Cerebellar nuclear complex (tissue), 1 donor: ENCODE measurements at regions not wholly inside any gene's neighbourhood (a gene's known extent, or its start where the extent isn't known, plus 50 kb on each side); places are given as distances from the start of the nearest gene placed in this dataset.

Experiments
- DNase-seq, 2 experiments: peaks; one replicate each; lab custom pipeline; 2025; lab: John Stamatoyannopoulos, UW

DNA sequence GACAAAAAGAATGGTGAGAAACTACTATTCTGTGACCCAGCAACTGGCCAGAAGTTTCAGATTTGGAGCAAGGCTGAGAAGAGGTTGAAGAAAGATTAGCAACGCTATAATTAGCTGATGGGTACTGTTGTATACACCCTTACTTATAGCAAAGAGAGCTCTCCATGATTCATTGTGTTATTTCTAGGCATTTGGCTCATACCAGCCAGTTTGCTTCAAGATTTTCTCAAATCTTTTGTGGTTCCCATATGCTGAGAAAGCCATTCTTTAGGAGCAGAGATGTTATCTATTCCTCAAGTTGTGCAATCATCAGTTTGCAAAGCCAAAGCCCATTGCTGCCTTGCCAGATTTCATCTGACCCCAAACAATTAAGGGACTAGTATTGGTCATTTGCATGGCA, 179.4 kb downstream of the ETS1 start:
- no peak for DNase-seq

DNA sequence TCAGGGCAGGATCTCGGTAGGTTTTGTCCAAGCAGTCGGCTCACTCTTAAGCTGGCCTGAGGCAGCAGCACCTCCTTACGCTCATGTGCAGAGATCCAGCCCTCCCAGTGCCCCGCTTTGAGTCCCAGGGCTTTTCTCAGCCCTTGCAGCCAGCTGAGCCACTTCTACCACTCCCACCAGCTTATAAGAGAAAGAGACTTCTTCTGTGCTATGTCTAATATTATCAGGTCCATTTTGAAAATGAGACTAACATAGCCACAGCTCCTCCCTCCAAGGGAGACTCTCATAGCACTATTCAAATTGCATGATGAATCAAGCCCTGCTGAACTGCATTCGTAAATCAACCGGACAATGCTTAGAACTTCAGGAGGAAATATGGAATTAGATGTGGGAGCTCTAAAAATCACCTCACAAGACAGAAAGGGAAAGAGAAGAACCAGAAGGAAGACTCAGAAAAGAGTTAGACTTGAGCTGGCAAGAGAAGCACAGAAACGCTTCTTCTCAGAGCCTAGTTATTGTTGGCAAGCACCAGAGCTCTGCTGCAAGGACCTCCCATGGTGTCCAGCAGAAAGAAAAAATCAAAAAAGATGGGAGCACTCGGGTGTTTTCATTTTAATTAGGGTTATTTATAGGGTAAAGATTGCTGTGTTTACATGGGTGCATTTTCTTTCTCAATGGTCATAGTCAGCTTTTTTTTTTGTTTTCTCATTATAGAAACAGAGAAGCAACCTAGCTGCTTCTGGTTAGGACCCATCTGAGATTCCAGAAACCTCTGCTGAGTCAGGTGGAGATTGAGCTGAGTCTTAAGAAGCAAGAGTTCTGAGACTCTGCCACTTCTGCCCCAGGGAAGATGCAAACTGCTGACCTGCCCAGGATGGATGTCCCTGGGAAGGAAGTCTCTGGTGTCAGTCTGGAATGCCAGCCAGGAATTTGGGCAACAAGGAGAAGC, 181.4 kb downstream of the ETS1 start:
- DNase-seq, result no peak

DNA sequence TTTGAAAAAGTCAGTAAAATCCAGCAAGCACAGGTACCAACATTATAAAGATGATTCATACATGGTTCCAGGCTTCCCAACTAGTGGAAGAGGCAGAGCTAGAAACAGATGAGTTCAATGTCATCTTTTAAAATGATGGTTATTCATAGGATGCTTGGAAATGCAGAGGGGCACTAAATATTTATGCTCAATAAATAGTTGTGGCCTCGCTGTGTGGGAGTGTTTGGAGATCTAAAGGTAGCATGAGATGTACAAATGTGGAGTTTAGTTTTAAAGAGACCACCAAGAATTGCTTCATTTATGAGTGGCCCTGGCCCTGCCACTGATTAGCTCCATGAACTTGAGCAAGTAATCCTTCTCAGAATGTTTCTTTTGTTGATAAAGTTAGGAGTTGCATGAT, 182.2 kb downstream of the ETS1 start:
- DNase-seq, result no peak

DNA sequence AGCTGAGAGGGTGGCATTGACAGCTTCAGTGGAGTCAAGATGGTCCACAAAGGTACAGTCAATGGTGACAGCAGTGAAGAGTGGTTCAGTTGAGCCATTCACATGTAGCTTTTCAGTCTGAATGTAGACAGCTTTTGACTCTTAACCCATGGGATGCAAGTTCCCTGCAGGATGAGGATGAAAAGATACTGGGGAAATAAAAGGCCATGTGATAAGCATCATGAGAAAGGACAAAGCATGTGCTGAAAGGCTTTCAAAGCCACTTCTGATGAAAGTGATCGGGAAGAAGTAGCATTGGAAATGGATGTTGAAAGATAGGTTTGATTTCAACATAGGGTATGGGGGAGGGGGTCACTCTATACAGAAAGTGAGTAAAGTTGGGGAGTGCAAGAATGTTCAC, 182.9 kb downstream of the ETS1 start:
- no peak for DNase-seq

DNA sequence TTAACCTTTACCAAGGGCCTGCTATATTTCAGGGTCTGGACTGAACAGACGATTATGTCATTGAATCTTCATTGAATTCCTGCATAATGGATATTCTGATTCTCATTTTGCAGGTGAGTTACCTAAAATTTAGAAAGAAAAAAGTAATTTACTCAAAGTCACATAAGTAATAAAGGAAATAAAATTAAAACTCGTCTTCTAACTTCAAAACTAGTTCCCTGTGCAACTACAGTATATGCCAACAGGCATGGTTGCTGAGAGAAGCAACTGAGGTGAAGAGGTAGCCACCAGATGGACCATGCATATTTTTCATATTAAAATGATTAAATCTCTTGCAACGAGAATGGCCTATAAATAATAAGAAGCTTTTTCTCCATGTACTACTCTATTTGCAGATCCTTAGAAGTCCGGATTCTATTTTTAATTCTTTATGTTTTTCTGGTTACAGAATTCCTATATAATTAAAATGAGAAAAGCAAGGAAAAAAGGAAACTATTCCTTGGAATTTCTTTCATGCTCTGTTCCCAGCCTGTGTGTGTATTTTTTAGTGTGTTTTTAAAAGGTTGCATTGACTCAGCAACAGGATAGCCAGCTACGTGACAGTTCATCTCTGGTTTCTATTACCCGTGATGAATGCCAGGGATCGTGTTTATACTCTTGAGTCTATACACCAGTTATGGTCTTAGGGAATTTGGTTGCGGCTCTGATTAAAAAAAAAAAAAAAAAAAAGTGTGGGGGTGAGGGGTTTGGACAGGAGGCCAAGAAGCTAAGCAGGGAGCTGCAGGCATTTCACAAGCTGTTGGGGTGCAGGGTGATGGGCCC, 186.8 kb downstream of the ETS1 start:
- no peak for DNase-seq

DNA sequence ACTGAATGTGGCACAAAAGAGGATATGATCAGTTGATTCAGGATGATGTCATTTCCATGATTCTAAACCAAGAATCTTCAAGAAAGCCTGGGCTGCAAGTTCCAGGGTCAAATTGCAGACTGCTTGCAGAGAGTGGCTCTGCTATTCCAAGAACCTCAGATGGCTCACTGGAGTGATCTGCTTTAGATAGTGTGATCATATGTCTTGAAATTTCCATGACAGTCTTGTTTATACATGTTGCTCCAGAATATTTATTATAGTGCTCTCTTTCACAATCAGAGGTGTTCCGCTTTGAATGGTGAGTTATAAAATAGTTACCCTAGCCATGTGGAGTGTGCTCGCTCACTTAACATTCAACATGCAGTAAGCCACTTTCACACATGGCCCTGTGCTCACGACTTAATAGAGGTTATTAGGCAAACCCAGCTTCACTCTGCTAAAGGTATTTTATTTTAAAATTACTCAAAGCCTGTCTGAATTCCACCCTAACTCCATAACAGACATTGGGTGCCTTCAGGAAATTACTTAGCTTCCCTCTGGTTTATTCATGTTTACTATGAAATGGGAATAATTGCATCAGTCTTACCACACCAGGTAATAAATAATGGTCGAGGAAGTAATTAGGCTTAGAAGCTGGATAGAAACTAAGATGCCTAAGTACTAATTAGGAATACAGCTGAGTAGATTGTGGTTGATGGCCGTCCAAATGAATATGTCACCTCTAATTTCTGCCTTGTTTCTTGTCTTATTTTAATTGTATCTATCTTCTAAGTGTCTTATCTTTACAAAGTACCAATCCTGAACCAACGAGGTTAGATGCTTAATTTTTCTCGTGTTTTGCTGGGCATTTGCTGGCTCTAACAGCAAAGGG, 187.9 kb downstream of the ETS1 start:
- DNase-seq, result no peak

DNA sequence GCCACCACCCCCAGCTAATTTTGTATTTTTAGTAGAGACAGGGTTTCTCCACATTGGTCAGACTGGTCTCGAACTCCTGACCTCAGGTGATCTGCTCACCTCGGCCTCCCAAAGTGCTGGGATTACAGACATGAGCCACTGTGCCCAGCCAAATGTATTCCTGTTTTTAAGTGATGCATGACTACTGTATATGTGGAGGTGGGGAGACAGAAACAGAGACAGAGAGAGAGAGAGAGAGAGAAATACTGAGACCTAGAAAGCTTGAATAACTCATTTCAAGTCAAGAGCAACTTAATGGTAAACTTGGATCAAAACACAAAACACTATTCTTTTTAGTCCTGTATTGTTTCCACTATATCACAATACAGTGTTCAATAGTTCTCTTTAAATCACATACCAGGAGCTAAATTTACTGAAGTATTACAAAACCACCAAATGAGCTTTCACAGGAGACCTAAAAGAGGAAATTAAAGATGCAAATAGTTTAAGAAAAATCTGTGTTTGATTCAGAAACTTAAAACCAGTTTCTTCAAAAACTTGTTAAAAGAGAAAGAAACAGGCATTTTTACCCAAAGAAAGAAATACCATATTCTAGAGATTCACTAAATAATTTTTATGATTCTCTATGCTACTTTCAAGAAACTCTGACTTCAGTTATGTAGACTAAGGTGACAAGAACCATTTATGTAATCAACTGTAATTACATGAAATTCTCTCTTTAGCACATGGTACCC, 188.7 kb downstream of the ETS1 start:
- no peak for DNase-seq

DNA sequence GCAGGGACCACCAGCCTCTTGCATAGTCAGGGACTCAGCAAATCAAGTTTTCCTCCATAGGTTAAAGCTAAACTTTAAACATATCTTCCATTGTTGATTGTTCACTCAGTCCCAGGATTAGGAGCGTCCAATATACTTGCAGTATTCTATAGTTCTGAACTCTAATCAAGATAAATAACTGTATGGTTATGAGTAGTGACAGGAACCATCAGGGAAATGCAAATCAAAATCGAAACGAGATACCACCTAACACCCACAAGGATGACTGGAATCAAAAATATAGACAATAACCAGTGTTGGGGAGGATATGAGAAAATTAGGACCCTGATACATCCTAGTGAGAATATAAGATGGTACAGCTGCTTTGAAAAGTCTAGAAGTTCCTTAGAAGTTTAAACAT, 190.0 kb downstream of the ETS1 start:
- no peak for DNase-seq

DNA sequence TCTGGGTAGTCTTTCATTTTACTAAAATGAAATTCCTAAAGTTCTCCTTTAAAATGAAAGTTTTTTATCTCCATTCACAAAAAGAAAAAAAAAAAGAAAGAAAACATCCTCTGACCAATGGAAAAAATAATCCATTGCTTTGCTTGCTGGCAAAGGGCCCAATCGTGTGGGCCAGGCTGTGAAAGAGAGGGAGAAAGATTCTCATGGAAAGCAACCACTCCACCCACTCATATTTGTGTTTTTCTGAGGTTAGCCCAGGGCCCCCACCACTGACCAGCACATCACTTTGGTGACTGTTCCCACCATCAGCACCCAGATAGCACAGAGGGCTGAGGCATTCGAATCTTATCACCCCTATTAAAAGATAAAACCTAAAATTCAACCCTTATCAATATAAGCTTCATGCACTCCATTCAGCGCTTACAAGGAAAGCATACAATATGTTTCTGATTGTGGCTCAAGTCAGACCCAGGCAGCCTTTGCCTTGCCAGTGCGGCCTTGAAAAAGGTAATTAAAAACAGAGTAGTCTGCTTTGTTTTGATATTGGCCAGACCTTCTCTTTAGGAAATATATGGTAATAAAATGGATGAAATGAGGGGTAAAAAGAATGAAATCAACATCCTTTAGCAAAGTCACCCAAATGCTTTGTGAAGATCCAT, 192.8 kb downstream of the ETS1 start:
- DNase-seq, result no peak

DNA sequence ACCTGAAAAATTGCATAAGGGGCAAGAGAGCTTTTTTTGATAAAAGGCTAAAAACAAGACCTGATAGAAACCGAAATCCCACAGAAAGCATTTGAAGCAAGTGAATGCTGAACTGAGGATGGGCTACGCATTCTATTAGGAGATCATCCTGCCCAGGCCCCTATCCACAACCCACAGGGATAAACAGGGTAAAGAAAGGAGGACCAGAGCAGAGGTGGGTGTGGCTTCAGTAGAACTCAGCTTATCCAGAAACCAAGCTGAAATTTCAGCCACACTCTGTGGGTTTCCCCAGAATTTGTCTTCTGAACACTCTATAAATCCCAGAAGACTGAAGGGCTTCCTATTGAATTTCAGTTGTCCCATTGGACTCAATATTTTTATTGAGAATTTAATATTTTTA, 195.1 kb downstream of the ETS1 start:
- DNase-seq, result no peak

DNA sequence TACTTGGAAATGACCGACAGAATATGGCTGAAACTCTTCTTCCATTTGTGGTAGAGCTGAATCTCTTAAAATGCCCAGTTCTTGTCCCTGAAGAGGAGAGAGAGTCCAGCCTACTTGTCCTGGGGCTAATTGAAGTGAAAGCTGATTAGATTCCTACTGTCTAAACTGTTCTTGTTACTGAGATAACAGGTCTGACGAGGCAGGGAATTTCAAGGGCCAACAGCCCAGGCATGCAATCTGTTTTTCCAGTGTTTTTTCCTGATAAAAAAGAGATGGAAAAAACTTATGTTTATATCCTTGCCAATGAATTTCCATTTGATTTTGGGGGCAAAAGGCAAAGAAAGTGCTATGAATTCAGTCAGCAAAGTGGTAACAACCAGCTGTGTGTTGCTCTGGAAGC, 195.5 kb downstream of the ETS1 start:
- DNase-seq, result no peak

DNA sequence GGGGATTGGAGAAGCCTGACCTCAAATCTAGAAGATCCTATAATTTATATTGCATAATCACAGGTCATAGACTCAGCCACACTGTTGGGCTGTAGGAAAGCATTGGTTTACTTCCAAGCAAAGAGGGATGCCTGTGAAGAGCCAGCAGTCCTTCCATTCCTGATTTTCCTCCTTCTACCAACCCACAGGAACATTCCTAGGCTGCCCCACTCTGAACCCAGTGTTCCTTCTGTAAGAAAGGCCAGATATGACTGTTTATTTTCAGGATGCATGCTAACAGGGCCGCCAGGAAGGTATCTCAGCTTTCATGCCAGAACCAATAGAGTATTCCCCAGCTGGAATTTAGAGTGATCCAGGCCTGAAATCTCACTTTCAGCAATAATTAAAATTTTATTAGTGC, 197.1 kb downstream of the ETS1 start:
- no peak for DNase-seq

DNA sequence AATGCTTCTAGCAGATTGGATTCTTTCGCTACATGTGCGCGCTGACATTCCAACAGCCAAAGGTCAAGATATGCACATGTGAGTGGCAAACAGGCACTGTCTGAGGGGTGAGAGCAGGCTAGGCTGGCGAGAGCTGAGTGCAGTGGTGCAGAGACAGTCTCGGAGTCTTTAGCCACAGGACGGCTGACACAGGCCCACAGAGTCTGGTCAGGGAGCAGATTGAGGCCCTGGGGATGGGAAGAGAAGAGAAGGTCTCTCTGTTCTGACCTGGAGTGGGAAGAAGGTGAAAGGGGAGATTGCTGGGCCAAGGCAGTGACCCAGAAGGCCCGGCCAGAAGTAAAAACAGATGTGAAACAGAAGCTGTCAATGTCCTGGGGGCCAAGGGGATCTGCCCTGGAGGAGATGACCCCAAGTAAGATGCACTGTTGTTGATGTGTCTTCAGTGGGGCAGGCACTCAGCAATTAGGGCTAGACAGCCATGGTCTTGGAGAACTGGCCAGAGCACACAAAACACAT, 197.8 kb downstream of the ETS1 start:
- DNase-seq, result no peak

DNA sequence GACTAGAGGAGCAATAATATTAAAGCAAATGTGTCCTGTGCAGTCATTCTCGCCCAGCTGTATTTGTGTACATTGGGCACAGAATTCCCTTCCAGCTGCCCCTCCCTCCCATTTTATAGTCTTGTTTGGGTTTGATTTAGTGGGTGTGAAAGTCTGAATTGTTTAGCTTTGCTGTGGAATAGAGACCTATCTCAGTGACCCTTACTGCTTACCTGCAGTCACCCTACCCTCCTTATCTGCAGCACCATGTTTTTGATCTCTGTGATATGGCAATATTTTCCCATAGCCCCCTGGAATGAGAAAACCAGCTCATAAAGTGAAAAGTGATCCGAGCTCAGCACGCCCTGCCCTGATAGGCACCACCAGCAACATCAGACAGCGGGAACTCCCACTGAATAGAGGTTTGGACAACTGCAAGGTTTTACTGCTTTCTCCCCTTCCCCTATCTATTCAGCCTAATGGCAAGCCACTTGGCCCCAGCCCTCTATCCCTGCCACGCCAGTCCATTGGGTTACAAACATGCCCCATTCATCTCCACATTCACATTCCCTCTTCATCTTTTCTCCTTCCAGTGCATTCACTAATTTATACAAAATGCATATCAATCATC, 199.0 kb downstream of the ETS1 start:
- DNase-seq, result no peak

DNA sequence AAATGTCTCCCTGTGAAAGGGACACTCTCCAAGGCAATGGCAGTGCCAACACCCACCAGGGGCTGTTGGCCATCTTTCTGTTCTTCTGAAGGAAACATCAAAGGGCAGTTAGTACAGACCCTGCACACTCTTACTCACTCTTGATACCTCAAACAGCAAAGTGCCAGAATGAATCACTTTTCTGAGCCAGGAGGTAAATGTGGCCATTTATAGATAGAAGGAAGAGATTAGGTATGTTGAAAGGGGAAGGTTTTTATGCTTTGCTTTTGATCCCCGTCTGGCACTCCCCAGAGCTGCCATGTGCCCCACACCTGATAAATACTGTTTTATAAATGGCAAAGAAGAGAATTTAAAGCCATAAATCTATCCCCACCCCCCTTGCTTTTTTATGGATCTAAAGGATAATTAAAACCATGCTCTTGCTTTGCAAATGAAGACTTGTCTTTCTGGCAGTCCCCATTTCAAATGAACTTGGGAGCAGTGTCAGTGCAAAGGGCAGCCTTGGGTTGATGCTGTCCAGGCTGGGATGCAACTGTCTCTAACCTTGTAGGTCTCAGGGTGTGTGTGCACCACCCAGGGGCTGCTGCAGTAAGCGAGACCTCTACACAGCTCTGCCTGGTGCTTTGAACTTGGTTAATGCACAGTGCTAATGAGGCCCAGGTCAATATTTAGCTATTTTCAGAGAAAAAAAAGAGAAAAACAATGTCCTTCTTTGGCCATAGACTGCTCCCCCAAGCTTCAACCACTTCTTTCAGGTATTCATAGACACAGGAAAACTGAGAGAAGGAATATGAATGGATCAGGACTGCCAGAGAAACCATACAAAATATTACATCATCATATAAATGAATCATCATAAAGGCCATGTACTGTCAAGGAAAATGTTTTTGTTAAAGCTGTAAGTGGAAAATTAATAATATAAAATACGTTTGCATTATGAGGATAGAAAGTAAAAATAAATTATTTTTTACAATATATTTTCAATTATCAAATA, 207.5 kb downstream of the ETS1 start:
- DNase-seq, result no peak

DNA sequence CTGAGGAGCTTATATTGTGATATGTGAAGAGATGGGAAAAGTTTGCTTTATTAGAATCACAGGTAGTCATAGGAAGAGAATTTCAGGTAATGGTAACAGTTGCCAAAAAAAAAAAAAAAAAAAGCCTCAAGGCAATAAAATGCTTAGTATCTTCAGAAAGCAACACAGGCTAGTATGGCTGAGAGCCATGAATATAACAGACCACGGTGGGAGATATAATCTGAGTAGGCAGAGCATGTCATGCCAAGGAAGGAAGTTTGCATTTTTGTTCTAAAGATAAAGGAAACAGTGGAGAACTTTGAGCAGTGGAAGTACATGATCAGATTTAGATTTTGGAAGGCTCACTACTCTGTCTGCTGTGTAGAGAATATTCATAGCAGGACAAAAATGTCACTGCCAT, 211.4 kb downstream of the ETS1 start:
- DNase-seq, result no peak

DNA sequence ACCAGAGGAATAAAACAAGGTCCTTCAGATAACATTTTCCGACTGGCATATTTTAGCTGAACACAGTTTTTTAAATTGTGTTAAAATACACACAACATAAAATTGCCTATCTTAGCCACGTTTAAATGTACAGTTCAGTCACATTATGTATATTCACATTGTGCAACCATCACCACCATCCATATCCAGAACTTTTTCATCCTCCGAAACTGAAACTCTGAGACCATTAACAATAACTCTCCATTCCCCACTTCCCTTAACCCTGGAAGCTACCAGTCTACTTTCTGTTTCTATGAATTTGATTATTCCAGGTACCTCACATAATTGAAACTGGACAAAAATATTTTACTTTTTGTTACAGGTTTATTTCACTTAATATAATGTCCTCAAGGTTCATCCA, 213.3 kb downstream of the ETS1 start:
- no peak for DNase-seq

DNA sequence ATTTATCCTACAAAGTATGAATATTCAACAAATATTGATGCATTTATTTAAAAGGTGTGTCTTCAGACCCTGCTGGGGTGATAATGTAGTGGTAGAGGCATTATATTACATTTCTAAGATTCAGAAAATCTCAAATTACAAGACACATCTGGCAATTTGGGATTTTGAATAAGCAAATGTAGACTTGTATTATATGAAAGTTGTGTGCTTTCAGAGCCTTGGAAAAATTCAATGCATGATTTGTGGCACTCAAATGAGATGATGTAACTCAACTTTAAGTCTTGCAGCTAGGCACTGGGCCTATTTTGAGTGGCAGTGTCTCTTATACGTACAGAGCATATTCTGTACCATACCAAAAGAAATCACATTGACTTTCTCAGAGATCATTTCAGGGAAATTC, 214.4 kb downstream of the ETS1 start:
- no peak for DNase-seq

DNA sequence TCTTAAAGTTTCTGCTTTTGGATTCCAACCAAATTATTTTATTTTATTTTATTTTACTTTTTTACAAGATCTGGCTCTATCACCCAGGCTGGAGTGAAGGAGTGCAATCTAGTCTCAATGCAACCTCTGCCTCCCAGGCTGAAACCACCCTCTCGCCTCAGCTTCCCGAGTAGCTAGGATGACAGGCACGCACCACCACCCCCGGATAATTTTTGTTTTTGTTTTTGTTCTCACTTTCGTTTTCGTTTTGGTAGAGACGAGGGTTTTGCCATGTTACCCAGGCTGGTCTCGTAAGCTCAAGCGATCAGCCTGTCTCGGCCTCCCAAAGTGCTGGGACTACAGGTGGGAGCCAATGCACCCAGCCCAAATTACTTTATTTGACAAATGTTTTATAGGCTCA, 219.8 kb downstream of the ETS1 start:
- DNase-seq, result no peak
